Limb (tissue), 2 donors: ENCODE measurements at regions not wholly inside any gene's neighbourhood (a gene's known extent, or its start where the extent isn't known, plus 50 kb on each side); places are given as distances from the start of the nearest gene placed in this dataset.
"Not testable (repeated sequence)": the region's sequence is repeated elsewhere in the genome, so short reads cannot be mapped to it uniquely, and the experiment has no call there.

Experiments
- DNase-seq, 2 donors: peaks; one replicate each; pipeline ENCODE4 v3.0.0-alpha.2; 2016; ENCODE audit errors: extremely low spot score in 2 of 2

DNA sequence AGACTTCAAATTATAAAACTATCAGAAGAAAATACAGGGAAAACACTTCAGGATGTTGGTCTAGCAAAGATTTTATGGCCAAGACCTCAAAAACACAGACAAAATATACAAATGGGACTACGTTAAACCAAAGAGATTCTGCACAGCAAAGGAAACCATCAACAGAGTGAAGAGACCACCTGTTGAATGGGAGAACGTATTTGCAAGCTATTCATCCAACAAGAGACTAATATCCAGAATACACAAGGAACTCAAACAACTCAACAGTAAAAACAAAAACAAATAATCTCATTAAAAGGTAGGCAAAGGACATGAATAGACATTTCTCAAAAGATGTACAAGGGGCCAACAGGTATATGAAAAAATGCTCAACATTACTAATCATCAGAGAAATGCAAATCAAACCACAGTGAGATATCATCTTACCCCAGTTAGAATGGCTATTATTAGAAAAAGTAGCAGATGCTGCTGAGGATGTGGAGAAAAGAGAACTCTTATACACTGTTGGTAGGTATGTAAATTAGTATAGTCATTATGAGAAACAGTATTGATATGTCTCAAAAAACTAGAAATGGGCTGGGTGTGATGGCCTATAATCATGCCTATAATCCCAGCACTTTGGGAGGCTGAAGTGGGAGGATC is 112.6 kb downstream of the LRIG2 start:
- DNase-seq: no peak

DNA sequence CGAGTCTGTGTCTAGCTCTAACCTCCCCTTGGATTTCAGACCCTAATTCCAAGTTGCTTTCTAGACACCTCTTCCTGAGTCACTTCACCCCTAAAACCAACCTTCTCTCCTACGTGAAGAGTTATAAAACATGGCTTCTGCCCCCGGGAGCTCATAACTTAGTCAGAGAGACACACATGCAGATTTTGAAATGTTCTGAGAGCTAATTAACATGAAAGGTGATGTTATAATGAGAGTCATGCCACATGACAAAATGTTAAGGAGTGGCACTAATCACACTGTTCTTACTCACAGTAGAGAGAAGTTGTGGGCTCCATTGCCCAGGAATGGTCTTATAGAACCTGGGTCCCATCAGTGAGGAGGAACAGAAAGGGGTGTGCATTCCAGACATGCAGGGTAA is 117.1 kb downstream of the LRIG2 start:
- no peak for DNase-seq

DNA sequence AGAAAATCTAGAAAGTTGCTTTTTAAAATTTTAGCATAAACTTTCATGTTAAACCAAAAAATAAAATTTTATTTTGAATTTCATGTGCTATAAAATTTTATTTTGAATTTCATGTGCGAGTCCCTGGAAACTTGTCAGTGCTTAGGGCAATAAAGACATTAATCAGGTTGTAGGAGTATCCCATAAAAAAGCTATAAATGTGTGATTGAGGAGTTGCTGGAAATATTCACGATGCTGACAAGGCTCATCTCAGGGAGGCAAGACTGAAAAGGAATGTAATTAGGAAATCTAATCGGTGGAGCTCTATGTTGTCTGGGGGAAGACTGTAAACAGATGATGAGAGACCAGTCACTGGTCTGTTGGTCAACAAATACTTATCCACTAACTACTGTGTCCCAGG is 117.9 kb downstream of the LRIG2 start:
- no peak for DNase-seq

DNA sequence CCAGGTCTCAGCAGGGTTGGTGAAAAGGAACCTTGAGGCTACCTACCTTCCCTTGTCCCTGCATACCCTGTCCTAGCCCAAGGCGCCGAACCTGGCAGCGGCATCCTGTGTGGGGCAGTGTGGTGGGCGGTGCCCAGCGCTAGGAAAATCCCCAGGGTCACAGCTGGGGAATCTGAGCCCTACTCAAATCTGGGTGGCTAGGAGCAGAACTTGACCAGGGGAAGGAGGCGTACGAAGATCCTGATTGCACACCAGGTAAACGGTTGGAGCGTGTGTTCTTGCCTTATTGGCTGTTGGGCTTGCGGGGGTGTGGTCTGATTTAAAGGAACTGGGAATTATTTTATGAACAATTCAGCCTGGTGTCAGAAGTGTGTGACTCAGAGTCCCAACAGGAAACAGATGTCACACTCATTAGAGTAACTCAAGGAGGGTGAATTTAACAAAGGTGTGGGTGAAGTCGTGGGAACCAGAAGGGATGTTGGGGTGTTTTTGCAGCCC is 118.6 kb downstream of the LRIG2 start:
- no peak for DNase-seq

DNA sequence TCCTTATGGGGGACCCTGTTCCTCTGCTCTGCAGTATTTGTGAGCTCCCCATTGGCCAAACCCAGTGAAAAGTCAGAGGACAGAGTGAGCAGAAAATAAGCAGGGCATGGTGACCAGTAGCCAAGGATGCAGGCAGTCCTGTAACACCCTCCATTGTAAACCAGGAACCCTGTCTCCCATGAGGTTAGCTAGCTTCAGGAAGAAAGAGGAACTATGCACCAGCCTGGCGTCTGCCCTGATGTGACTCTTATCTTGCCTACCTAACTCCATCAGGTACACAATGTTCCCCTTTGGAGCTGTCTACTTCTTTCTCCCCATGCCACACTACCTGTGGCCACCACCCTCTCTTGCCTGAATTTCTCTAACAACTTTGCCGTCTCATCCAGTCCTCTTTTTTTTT is 119.2 kb downstream of the LRIG2 start:
- DNase-seq: no peak

DNA sequence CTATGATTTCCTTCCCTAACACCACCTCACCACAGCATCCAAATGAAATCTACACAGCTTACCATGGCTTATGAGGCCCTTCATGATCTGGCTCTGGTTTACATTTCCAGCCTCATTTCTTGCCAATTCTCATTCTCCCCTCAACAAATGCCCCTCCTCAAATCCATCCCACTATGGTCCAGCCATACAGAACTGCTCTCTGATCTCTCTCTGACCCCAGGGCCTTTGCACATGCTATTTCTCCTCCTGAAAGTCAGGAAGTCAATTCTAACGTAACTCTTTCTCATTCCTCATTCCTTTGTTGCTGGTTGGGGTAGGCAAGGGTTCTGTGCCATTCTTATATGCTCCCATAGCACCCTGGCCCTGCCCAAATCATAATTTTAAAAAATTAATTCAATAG is 120.0 kb downstream of the LRIG2 start:
- no peak for DNase-seq

DNA sequence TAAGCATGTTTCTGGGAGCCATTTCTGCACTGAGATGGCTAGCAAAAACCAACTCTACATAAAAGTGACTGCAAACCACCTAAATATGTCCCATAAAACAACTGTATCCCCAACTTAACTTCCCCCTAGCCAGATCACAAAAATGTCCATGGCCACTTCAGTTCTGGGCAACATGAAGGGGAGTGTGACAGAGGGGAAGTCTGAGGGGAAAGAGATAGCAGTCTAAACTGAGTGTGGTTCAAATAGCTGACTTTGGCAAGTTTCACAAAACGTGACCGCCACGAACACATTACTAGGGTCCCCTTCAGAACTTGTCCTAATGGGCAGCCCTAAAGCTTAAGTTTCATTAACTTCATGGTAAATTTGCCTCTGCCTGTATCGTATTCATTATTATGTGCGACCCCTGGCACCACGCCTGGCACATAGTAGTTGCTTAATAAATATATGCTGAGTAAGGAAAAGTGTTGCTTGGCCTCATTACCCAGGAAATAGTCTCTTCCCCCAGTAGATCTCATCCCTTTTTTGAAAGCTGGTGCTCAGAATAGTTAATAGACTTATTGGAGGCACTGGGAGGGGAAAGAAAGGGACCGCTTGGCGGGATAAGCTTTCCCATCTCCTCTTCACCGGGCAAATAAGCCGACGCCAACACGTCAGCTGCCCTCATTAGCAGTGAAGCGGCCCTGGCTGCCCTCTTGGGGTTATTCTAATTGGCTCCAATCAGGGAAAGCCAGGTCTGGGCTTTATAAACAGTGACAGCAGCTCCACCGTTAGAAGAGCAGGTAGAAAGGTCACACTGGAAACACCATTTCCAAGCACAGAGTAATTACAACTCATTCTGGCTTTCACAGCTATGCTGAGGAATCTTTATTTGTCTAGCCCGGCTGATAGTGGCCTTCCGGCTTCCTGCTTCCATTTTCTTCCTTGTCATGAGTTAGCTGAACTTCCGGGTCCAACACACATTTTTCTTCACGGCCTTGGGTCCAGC is 122.1 kb downstream of the LRIG2 start:
- no peak for DNase-seq

DNA sequence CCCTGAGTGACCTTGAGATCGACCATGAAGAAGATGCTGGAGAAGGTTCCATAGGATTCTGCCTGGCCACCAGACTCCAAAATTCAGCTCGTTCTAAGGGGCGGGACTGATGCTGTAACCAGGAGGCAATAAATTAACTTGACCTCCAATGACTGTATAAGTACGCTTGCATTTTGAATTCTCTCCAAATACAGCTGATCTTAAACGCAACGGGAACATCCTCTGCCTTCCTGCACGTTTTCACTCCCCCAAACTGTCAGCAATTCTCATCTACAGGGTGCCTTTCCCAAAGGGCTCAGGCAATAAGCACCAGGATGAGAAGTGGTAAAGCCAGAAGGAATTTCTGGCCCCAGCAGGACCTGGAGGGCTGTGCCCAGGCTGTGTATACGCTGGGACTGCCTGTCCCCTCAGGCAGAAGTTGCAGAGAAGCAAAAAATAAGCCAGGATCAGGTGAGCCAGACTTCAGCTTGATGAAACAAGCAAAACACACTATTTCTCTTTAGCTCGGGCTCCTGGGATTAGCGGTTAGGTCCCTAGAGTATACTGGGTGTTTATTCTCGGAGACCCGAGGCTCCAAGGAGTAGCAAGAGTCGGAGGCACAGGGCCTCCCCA is 124.8 kb downstream of the LRIG2 start:
- no peak for DNase-seq

DNA sequence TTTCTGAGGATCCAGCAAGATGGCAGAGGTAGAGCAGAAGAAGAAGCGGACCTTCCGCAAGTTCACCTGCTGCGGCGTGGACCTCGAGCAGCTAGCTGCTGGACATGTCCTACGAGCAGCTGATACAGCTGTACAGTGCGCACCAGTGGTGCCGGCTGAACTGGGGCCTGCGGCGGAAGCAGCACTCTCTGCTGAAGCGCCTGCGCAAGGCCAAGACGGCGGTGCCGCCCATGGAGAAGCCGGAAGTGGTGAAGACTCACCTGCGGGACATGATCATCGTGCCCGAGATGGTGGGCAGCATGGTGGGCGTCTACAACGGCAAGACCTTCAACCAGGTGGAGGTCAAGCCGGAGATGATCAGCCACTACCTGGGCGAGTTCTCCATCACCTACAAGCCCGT is 125.8 kb downstream of the LRIG2 start:
- no peak for DNase-seq

DNA sequence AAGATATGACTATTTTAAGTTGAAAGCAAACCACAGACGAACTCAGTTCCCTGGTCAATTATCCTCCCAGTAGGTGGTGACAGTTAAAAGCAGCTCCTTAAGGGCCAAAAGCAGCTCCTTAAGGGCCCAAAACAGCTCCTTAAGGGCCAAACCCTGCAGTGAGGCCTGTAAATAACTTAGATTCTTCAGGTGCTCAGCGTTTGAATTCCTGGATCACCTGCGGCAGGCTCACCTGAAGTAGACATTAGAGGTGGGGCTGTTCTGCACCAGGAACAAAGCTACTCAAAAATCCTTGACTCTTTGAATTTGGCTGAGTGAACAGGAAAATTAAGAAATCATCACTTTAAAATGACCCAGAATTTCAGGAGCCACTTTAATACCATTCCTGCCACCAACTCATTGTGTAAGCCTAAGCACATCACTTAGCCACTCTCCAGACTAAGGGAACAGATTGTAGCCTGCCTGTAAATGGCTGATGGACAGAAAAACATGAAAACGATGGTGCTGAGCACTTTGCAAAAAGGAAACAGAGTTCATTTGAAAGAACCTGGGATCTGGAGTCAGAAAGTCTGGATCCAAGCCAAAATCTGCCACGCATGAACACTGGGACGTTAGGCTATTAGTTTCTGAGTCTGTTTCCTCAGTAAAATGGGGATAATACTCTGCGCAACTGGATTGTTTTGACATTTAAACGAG is 126.9 kb downstream of the LRIG2 start:
- no peak for DNase-seq

DNA sequence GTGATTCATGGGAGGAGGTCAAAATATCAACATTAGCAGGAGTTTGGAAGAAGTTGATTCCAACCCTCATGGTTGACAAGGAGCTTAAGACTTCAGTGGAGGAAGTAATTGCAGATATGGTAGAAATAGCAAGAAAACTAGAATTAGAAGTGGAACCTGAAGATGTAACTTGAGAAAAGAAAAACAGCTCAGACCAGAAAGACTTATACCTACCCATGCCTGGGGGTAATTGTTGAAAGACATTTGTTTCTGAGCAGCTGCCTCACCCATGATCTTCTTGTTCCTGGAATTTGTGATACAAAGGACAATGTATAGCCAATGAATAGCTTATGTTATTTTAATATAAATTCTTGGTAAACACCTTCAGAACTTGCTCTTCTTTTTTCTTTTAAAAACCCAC is 128.6 kb downstream of the LRIG2 start:
- no peak for DNase-seq

DNA sequence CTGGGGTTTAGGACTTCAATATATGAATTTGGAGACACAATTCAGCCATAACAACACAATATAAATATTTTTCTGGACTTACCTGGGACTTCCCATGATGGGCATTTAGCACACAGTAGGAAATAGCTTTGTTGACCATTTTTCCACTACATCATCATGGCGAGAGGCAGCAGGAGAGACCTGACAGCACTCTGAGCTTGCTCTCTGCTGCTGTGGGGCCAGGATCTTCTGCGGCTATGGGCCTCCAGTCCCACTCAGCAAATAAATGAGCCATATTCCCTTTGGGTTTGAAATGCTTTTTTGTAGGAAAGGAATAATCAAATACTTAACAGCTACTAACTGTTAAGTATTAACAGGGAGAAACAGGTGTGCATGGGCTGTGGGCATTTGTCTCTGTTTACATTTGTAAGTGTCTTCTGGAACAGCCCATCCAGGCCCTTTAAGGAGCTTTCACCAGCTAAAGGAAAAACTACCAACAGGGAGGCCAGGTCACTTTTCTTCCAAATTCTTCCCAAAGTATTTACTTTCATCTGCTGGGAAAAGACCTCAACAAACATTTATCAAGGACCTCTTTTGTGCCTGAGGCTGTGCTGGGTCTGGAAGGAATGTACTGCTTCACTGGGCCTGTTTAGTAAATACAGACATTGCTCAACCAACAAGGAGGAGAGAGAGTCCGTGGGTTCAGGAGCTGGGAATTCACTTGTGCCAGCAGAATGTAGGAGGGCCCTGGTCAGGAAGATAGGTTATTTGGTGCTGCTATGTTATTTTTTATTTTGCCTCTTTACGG is 133.2 kb downstream of the LRIG2 start:
- no peak for DNase-seq

DNA sequence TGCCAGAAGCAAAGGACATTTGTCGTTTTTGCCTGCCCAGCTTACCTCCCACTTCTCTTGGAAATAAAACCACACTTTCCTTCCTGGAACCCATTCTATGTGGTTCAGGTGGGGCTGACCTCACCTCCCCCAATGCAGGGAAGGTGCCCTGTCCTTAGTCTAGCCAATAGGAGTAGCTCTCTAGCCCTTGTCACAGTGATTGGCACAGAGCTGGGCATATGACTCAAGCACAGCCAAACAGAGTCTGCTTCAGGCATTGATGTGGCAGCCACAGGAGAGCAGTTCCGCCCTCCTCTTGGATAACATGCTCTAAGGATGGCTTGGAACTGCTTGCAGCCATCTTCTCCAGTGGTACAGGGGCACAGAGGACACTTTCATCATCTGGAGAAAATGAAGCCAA is 134.0 kb downstream of the LRIG2 start:
- DNase-seq: no peak

DNA sequence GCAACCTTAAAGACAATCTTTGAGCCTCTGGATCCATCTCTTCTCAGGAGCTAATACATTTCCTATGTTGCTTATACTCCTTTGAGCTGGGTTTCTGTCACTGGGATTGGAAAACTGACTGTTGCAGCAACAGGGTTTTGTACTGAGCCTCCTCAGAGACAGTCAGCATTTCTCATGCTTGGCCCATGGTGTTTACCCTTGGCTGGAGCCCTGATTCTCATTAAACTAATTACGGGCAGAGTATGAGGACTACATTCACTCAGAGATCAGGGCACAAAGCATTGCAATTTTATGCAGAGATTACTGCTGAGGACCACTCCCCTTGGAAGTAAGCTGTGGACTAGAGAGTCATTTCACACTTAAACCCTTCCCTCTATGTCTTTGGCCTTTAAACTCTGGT is 134.5 kb downstream of the LRIG2 start:
- DNase-seq: no peak

DNA sequence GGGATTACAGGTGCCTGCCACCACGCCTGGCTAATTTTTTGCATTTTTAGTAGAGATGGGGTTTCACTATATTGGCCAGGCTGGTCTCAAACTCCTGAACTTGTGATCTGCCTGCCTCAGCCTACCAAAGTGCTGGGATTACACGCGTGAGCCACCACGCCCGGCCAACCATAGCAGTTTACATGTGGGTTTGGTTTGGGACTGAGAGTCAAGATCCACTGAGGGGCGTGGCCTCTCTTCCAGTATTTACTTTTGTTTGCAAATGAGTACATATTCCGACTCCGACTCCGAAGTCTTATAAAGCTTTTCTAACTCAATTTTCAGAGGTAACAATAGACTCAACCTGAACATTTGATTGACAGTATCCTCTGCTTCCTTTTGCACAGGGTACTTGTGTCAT is 135.4 kb downstream of the LRIG2 start:
- DNase-seq: not testable (repeated sequence)

DNA sequence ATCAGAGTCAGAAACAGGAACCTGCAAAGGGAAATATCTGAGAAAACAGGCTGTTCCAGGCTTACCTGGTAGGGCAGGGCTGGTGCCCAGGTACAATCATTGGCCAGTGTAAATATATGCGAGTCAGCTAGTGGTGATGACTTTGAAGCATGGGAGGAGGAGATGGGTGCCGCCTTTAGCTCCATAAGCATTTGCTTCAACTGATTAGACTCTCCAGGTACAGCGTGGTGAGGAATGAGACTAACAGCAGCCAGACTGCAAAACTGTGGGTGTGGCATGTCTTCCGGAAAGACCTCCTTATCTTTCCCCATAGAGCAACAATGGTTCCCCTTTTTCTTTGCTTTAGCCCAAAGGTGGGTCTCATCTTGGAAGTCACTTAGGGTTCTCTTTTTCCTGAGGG is 137.2 kb downstream of the LRIG2 start:
- DNase-seq: no peak

DNA sequence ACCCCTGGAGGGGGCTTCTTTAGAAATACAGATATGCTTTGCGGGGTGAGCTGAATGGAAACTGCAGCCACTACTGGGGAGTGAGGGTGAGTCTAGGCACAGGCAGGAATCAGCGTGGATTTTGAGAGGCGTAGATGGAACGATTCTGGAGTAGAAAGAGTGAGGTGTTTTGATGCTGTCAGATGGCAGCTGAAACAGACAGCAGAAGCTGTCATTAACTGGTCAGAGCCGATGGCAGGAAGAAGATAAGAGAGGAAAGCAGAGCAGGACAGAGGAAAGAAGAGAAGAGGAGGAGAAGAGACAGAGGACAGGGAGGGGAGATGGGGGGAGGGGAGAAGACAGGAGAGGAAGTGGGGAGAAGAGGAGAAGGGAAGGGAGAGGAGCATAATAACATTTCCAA is 138.5 kb downstream of the LRIG2 start:
- DNase-seq: no peak

DNA sequence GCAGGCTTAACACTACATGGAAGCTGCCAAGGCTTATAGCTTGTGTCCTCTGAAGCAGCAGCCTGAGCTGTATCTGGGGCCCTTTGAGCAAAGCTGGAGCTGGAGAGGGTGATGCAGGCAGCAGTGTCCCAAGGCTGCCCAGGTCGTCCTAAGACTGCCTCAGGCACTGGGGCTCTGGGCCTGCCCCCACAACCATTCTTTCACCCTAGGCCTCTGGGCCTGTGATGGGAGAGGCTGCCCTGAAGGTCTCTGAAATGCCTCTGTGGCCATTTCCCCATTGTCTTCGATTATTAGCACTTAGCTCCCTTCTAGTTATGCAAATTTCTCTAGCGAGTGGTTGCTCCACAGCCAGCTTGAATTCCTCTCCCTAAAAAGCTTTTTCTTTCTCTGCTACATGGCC is 142.0 kb downstream of the LRIG2 start:
- DNase-seq: no peak

DNA sequence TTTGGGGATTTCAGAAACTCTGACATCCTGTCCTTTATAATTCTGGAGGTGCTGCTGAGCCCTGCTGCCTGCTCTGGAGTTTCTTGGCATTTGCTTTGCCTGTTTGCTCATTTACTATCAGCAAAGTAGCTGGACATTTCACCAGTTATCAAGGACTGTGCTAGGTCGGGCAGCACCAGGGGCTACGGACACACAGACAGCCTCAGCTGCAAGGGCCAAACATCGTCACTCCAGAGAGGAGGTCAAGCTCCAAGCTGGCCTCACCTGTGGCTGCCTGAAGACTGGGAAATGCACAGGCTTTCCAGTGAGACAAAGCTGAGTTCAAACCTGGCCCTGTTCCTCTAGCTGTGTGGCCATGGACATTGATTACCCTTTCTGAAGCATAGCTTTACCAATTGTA is 143.7 kb downstream of the LRIG2 start:
- DNase-seq: no peak

DNA sequence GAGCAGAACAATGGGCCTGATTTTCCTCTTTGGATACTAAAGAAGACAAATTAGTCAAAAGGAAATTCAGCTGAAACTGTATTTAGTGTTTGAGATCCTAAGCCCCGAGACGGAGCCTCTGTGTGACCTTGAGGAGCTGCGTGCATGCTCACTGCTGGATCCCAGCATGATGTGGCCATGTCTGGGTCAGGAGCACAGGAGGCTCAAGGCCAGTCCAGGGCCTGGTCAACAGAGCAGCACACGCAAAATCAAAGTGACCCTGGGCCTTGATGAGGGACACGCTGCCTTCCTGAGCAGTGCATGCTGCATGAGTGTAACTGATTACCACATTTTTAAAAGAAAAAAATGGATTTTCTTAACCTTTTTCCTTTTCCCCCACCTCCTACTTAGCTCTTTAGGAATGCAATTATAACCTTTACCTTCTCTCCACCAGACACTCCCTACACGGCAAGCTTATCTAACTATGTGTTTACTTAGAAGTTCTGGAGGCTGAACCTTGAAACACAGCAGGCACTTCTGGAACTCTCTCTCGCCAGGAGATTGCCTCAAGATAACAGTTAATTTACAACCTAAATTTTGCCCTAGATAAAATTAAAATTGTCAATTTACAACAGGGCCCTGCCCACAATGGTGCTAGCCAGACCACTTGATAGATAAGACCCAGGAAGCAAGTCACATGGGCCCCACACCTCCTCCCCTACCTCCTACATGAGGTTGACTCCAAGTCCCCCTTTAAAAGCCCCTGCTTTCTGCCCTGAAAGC is 144.6 kb downstream of the LRIG2 start:
- DNase-seq: no peak
